Renal cortical epithelial cell (primary cell): ENCODE measurements at regions not wholly inside any gene's neighbourhood (a gene's known extent, or its start where the extent isn't known, plus 50 kb on each side); places are given as distances from the start of the nearest gene placed in this dataset.
A peak's percentile ranks its signal among the peaks of the same experiment; 100 is the strongest.

Experiments
- DNase-seq: peaks from one replicate; pipeline ENCODE4 v3.0.0-alpha.2; 2011; ENCODE audit warnings: low read depth

DNA sequence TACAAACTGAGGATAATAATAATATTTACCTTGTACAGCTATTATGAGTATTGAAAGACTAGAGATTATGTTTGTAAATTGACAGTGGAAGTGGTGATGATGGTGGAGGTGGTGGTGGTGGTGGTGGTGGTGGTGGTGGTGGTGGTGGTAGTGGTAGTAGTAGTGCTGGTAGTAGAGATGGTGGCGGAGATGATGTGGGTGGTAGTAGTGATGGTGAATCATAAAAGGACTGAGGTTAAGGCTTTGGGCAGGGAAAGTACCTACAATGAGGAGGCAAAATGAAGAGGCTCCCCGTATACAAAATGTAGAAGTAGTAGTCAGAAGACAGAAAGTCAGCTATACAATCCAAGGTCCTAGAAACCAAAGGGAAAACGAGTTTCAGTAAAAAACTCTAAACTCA, 214.1 kb downstream of the BCOR start:
- no peak for DNase-seq

DNA sequence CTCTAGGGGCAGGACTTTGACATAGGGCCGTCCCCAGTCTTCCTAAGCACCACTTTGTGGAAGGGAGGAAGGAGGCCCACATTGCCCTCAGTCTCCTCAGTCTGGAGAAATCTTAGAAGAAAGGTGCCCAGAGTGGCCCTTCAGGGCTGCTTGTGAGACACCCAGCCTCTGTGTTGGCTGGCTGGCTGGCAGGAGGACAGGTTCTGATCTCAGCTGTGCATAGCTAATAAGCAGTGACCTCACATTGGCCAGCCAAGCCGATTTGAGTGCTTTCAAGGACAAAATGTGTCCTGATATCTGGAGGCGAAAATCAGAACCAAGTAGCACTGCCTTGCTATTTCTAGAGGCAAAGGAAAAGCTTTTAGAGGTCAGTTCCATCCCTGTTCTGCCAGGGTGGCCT, 211.5 kb downstream of the BCOR start:
- no peak for DNase-seq

DNA sequence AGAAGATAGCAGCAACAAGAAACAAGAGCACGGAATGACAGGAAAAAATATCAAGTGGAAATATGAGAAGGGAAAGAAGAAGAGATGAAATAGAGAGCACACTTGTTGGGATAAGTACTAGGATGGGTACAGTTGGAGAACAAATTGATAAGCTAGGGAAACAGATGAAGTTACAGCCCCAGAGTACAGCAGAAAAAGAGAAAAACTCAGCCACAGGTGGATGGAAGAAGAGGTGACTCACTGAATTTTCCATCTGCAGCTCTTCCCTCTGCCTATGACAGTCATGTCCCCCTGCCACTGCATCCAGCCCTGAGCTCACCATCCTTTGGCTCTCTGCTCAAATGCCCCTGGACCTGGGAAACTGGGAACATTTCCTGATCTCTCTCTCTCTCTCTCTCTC, 209.0 kb downstream of the BCOR start:
- no peak for DNase-seq

DNA sequence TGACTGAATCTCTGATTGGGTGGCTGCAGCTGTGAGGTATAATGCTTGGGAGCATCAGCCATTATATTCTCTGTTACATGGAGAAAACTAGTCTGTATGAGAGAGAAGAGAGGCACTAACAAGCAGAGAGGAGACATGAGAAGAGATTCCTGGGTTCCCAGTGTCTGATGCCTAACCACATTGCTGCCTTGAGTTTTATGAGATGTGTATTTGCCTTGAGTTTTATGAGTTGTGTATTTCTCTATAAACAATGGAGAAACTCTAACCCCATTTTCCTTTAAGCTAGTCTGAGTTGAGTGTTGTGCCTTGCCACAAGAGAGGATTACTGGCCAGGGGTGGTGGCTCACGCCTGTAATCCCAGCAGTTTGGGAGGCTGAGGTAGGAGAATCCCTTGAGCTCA, 208.1 kb downstream of the BCOR start:
- DNase-seq, result no peak

GRCh38 chrX:39890807-39891206, 207.0 kb downstream of the BCOR start:
- no peak for DNase-seq

DNA sequence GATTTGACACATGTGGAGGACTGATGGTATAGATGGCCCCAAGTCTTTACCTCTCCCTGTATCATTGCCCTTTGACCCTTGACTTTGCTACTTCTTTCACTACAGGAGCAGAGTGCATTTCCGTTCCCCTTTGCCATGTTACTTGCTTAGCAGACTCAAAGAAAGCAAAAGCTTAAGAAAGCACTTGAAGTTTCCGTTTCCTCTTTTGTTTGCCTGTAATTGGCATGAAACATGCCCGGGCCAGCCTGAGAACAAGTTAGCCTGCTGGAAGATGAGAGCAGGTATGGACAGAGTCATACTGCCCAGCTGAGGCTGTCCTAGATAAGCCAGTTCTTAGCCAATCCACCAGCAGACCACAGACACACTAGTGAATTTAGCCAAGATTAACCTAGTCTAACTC, 206.0 kb downstream of the BCOR start:
- DNase-seq, result no peak

GRCh38 chrX:39893417-39894338, 204.1 kb downstream of the BCOR start:
- DNase-seq, result no peak

DNA sequence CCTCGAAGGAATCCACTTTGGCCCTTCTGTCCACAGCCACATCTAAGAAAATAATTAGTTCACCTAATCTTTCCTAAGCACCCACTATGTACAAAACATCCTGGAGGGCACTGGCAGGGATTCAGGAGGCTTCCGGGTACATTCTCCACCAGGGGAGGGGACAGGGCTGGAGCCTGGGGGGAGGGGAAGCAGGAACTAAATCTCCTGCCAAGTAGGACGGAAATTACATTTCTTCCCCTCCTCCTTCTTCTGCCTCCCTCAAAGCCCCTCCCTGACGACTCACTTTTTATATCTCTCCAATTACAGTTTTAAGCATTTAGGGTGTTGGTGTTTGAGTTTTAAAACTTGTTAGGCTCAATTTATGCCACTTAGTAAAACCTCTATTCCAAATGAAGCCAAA, 203.1 kb downstream of the BCOR start:
- DNase-seq, result peak; percentile 33

- no peak for DNase-seq
Observed at GRCh38 chrX:39895218-39896110, 202.3 kb downstream of the BCOR start.

DNA sequence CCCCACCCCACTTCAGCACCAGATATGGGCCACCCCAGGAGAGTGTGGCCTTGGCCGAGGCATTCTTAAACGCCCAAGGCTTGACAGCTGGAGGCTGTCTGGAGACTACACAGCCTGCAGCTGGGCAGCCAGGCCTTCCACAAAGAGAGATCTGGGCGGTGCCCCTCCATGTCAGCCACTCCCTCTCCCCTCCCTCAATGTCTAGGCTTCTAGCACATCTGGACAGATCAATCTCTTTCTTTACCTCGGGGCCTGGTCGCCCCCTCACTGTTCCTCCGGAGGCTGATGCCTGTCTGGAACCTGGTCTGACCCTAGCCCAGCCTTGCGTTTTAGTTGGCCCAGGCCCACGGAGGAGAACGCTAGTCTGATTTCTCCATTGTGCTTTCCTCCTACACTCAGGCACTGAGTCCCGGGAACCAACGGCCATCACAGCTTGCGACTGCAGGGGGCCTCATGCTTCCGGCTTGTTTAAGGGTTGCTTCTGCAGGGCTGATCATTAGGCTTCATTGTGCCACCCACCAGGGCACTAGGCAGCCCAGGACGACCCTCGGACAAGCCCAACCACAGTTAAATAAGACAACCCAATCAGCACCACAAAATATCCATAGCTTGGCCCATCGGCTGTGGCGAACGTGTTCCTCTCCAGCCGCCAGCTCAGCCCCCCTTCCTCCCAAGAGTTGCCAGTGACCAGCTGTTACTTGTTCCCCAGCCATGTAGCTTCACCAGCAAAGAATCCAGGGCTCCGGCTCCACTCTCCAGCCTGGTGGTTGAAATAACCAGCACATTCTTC, 200.6 kb downstream of the BCOR start:
- peak; percentile 74 for DNase-seq

- no peak for DNase-seq
Observed at GRCh38 chrX:39897741-39898097, 200.0 kb downstream of the BCOR start.

DNA sequence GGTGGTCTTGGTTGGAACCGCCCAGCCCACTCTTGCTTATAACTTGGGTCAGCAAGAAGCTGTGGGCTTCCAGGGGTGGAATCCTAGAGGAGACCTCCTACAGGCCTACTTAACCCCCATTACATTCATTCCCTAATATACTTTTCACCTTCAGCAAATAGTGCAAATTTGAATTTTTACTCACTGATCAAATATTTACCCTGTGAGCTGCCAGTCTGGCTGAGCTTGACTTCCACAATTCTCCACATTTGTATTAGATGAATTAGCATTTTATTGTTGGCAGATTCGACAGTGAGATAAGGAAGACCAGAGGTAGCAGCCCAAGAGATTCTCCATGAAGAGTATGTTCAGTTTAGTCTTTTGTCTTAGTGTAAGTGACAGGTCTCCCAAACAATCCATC, 199.6 kb downstream of the BCOR start:
- no peak for DNase-seq

- DNase-seq, result no peak
Observed at GRCh38 chrX:39899059-39899458, 198.7 kb downstream of the BCOR start.

DNA sequence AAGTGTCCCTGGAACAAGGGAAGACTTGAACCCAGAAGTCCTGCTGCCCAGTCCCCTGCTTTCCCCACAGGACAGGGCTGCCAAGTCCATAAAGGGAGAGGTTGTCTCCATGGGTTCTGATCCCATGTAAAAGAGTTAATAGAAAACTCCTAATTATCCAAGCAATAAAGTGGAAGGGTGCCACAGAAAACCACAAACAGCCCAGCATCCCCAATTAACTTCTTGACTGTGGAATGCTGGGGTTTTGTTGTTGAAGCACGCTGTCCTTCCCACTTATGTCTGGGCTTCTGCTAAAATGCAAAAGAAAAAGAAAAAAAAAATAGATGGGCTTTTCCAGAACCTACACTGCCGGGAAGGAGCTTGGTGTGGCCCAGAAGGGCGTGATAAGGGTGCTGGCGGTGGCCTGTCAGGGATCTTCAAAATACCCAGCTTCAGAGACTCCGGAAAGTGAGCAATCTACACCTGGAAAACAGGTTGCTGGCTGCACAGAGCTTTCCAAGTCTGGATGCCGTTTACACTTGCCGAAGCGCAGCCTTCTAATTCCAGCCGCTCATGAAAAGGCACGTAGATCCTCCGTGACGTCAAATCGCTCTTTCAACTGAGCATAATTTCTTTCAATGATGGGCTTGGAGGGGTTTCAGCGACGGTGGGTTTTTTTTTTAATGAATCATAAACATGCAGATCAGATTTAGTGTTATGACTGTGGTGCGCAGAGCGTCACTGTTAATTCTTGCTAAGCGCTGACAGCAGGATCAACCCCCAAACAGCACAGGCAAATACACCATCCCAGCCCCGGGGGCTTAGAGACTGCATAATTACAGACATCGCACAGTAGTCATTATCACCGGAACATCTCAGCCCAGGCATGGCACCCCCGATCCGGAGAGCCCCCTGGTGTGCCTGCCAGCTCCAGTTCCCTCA, 197.6 kb downstream of the BCOR start:
- peak; percentile 45 for DNase-seq

DNA sequence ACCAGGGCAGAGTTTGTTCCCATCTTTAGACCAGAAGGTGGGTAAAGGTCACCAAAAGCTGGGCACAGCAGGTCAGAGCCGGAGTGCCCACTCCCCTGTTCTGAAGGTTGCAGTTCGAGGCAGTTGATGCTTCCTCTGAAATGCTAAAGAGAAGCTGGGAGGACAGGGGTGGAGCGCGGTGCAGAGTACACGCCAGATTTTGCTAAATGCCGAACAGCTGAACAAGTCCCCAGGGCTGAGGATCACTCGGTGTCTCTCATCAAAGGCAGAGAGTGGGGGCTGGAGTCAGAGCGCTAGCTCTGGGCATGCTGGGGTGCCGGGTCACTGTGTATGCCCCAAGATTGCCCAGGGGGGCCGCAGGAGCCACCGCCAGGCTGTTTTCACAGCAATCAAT, 197.0 kb downstream of the BCOR start:
- DNase-seq, result no peak

DNA sequence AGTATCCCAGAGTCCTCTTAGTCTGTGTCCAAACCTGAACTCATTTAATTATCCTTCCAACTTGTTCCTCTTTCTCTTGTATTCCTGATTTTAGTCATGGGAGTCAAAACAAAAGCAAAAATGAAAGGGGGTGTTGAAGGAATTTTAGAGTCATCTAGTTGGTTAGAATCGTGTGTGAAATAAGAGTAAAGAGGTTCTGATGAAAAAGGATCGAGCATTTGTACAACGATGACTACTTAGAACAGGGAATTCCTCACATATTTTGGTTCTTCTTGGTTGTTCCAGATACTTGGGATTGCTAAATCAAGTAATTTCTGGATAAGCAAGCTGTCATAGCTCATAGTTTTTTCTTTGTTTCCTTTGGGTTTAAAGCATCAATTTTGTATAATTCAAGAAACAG, 194.4 kb downstream of the BCOR start:
- peak; percentile 55 for DNase-seq

GRCh38 chrX:39903937-39904336, 193.8 kb downstream of the BCOR start:
- DNase-seq, result peak; percentile 54

DNA sequence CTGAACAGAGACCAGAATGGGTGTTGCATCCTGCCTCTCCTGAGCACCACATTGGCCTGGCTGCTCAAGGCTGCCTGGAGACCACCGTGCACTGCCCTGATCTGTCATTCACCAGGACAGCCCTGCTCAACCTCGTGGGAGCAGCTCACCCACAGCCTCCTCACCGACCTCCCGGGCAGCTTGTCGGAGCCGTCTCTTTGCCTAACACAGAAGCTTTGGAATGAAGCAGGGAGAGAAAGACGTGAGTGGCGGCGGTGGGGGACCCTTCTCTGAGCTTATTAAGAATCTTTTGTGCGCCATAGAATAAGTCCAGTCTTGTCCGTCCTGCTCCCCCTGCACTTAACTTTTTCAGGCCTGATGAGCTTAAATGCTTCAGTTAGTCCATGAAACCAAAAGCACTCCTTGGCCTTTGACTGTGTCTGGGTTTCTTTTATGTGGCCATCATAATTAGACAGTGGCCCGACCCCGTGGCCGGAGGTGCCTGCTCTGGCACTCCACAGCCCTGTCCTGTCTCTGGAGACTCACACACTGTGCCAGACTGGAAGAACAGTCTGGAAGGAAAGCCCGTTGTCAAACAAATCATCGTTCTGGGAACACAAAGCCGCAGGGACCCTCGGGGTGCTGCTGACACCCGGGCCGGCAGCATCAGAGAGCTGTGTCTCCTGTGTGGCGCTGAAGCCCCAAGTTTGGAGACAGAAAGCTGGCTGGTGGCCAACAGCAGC, 192.8 kb downstream of the BCOR start:
- no peak for DNase-seq

- DNase-seq, result peak; percentile 57
Observed at GRCh38 chrX:39905538-39905891, 192.2 kb downstream of the BCOR start.

- DNase-seq, result no peak
Observed at GRCh38 chrX:39905946-39906345, 191.8 kb downstream of the BCOR start.
